ENCODE measurements at regions not wholly inside any gene's neighbourhood (a gene's known extent, or its start where the extent isn't known, plus 50 kb on each side); places are given as distances from the start of the nearest gene placed in this dataset.

GRCh38 chr20:50431066-50431450, 79.1 kb upstream of the PTPN1 start:
- TF ChIP-seq SUZ12 (IDR thresholded peaks at IDR 0.05; ENCODE audit: extremely low read depth, insufficient read depth, insufficient read length) (no peak), YY1 (IDR thresholded peaks at IDR 0.05; ENCODE audit: insufficient read depth, insufficient read length) (no peak)

Data from NT2/D1 (cell line).